ENCODE measurements at regions not wholly inside any gene's neighbourhood (a gene's known extent, or its start where the extent isn't known, plus 50 kb on each side); places are given as distances from the start of the nearest gene placed in this dataset.

DNA sequence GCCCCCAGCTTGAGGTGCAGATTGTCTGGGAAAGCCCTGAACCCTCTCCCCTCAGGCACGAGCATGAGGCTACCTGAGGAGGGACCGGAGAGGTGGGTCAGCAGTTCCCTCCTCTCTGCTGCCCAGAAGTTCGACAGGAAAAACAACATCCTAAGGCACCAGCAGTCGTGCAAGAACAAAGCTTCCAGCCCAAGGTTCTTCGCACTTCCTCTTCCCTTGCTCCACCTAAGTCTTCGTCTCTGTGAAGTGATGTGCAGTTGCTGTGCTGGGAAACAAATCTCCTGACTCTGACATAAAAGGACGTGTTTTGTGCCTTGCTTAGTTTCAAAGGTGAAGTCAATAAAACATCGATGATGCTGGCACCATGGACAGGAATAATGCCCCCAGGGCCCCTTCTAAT lies 173.3 kb downstream of the USP12 start:
- POLR2A ChIA-PET = no interaction called here
- CTCF ChIA-PET = interaction anchor here (1.2 kb wide), 1 partner anchor 364 kb away, joined by 3 read pairs; no protein-coding TSS in a partner anchor
- no peak for DNase-seq

DNA sequence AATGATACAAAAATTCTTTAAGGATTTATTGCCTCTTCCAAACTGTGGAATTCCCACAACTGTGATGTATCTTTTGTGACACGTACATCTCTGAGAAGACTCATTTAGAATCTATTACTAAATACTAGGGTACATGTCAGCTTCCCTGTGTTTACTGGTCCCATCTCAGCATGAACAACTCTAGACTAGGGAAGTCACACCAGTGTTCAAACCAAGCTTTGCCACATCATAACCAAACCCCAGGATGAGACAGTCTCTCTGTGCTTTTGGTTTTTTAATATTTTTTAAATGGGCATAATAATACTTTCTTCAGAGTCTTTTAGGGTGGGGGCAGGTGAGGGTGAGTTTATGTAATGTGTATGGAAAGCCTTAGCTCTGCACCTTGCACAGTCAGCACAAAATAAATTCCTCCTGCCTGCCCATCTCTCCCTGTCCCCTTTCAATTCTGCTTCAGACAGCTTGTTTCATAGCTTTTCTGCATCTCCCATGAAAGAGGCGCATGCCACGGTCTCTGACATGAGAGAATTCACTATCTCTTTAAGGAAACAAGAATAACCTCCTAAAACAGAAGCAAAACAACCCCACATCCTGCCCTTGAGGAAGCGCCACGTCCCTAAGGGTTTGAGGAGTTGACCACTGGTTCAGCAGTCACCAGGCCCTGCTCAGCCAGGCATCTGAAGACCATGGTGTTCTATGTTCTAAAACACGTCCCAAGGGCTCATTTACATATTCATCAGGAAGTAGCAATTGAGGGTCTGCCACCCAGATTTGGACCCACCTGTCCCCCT lies 174.5 kb downstream of the USP12 start:
- ChIA-PET POLR2A (no interaction called here), CTCF (interaction anchor here (0.9 to 1.3 kb wide), 3 partner anchors 273 to 378 kb away, joined by 3 read pairs; partner anchors contain the start of gene RASL11A)
- Mint-ChIP-seq H3K36me3 (ENCODE audit: low read depth) (no peaks in the 10 kb centered on the region), H3K27me3 (peaks cover 26% of the 10 kb centered on the region), H3K9me3 (no peaks in the 10 kb centered on the region), H3K27ac (no peak overlapping the region), H3K4me1 (peaks cover 13% of the 10 kb centered on the region), H3K4me3 (no peak overlapping the region)
- DNase-seq = peak; percentile 19

More for the DNA sequence above, 173.3 kb downstream of the USP12 start:
- peaks cover 25% of the 10 kb centered on the region for H3K27me3 Mint-ChIP-seq
- H3K4me1 Mint-ChIP-seq = peaks cover 13% of the 10 kb centered on the region
- no peaks in the 10 kb centered on the region for H3K9me3 Mint-ChIP-seq
- H3K27ac Mint-ChIP-seq = no peak overlapping the region
- no peak overlapping the region for H3K4me3 Mint-ChIP-seq
- no peaks in the 10 kb centered on the region for H3K36me3 Mint-ChIP-seq (ENCODE audit: low read depth)

DNA sequence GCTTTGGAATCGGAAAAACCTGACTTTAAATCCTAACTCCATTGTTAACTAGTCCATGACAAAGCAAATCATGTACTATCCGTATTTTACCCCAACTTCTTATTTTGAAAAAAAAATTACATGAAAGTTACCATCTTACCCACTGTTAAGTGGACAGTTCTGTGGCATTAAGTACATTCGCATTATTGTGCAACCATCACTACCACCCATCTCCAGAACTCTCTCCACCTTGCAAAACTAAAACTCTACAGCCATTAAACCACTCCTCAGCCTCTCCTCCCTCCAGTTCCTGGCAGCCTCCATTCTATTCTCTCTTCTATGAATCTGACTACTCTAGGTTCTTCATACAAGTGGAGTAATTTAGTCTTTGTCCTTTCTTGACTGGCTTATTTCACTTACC lies 176.5 kb downstream of the USP12 start:
- peaks cover 13% of the 10 kb centered on the region for H3K4me1 Mint-ChIP-seq
- CTCF ChIA-PET = interaction anchor here (1.1 kb wide), 1 partner anchor 10 kb away, joined by 4 read pairs; no protein-coding TSS in a partner anchor

DNA sequence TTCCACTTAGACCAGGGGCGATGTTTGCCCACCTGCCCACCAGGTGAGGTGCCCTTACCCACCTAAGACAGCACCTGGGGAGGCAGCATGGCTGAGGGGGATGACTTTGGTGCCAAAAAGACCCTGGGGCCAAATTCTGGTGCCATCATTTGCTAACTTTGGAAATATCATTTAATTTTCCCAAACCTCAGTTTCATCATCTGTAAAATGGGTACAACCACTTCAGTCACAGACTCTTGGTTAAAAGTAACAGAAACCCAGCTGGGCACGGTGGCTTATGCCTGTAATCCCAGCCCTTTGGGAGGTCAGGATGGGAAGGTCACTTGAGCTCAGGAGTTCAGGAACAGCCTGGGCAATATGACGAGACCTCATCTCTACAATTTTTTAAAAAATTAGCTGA lies 177.8 kb downstream of the USP12 start:
- Mint-ChIP-seq H3K4me3 (no peak overlapping the region), H3K4me1 (peaks cover 13% of the 10 kb centered on the region), H3K36me3 (ENCODE audit: low read depth) (no peaks in the 10 kb centered on the region), H3K9me3 (no peaks in the 10 kb centered on the region), H3K27me3 (peaks cover 14% of the 10 kb centered on the region), H3K27ac (no peak overlapping the region)
- ChIA-PET CTCF (interaction anchor here (0.7 to 1.1 kb wide), 2 partner anchors 8 to 9 kb away, joined by 3 to 4 read pairs; no protein-coding TSS in a partner anchor), POLR2A (no interaction called here)
- no peak for DNase-seq

More for the DNA sequence above, 176.5 kb downstream of the USP12 start:
- peaks cover 18% of the 10 kb centered on the region for H3K27me3 Mint-ChIP-seq
- DNase-seq = no peak
- H3K9me3 Mint-ChIP-seq = no peaks in the 10 kb centered on the region
- H3K4me3 Mint-ChIP-seq = no peak overlapping the region
- H3K36me3 Mint-ChIP-seq (ENCODE audit: low read depth) = no peaks in the 10 kb centered on the region
- POLR2A ChIA-PET = no interaction called here
- no peak overlapping the region for H3K27ac Mint-ChIP-seq

DNA sequence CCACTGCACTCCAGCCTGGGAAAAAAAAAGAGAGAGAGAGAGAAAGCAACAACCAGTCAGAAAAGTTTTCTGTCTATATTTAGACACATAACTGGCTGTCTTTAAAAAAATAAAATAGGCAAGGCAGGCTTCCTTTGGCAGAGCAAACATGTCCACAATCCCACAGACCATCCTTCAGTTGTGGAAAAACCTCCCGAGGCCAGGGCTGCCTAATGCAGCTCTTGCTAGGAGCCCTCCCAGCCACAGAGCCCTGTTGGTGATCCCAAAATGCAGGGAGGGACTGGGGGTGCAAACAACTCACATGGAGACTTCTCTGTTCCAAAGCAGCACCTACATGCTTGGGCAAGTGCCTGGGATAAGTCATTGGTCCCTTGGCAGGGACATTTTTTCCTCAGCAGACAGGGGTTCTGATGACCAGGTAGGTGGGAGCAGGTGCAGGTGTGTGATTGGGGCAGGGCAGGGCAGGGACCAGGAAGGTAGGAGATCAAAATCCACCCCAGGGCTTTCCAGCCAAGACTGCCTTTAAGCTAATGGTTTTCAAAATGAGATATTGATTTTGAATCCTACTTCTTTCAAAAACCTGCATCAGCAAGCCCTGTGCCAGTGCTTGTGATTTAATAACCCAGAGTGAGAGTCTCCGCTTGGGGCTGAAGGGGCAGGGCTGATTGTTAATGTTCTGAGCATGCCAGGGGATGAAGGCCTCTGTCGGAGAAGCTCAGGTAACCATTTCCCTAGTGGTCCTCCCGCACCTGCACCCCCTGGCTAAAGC lies 178.5 kb downstream of the USP12 start:
- H3K9me3 Mint-ChIP-seq = no peaks in the 10 kb centered on the region
- H3K4me1 Mint-ChIP-seq = peaks cover 11% of the 10 kb centered on the region
- POLR2A ChIA-PET = no interaction called here
- CTCF ChIA-PET = interaction anchor here (0.7 kb wide), 1 partner anchor 8 kb away, joined by 3 read pairs; no protein-coding TSS in a partner anchor
- H3K4me3 Mint-ChIP-seq = no peak overlapping the region
- no peaks in the 10 kb centered on the region for H3K36me3 Mint-ChIP-seq (ENCODE audit: low read depth)
- DNase-seq = no peak
- peaks cover 15% of the 10 kb centered on the region for H3K27me3 Mint-ChIP-seq
- no peak overlapping the region for H3K27ac Mint-ChIP-seq

DNA sequence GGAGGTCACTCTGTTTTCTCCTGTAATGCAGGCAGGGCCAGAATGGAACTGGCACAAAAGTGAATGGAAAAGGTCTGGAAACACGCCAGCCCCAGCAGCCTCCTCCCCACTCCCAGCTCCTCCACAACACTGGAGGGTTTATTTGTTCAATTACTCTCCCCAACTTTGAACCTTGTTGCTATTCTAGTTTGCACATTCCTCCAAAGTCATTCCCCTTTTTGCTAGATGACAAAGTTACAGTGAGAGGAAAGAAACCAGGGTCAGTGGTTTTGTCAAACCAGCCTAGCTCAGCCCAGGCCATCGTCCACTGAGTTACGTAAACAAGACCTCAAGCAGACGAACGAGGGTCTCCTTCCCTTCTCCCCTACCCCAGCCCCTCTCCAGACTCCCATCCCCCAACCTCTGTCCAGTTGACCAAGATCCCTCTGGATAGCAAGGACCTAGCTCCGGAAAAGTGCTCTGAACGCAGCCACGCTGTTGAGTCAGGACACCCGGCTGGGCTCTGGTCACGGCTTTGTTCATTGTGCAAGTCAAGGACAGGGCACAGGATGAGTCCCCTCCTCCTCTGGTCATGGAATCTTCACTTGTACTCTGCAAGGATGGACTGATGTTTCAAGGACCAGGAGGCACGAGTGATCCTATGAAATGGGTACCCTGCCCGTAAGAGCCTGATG lies 180.0 kb downstream of the USP12 start:
- no peaks in the 10 kb centered on the region for H3K36me3 Mint-ChIP-seq (ENCODE audit: low read depth)
- ChIA-PET CTCF (no interaction called here), POLR2A (no interaction called here)
- no peak overlapping the region for H3K27ac Mint-ChIP-seq
- peaks cover 16% of the 10 kb centered on the region for H3K27me3 Mint-ChIP-seq
- DNase-seq = no peak
- no peaks in the 10 kb centered on the region for H3K9me3 Mint-ChIP-seq
- no peak overlapping the region for H3K4me3 Mint-ChIP-seq
- peaks cover 1% of the 10 kb centered on the region for H3K4me1 Mint-ChIP-seq

DNA sequence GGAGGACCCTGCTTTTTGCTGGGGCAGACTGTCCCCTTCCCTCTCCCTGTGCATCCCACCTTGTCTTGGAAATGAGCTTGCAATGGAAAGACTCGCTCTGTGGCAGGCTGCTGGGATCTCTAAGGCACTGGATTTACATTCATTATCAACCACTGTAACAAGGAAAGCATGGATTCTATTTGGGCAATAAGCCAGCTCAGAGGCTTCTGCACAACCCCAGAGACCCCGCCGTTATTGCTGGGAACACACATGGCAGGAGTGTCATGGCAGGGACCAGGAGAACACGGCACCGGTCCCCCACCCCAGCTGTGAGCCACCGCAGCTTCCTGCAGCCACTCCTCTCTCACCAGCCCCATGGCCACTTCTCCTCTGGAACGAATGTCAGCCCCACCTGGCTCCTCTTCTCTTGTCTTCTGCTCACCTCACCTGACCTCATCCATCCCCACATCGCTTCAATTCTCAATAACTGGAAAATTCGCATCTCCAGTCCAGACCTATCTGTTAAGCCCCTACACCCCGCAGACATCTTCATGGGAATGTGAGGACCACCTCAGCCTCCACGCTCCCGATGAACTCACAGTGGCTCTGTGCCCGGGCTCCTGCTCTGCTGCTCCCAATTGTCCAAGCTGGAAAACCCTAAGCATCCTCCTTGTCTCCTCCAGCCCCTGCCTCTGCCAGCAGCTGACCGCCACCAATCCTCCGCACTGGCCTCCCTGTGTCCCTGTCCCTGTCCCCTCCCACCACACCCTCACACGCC lies 181.5 kb downstream of the USP12 start:
- DNase-seq = no peak
- no peaks in the 10 kb centered on the region for H3K9me3 Mint-ChIP-seq
- H3K27ac Mint-ChIP-seq = no peak overlapping the region
- no peak overlapping the region for H3K4me3 Mint-ChIP-seq
- peaks cover 4% of the 10 kb centered on the region for H3K4me1 Mint-ChIP-seq
- H3K27me3 Mint-ChIP-seq = peaks cover 14% of the 10 kb centered on the region
- no peaks in the 10 kb centered on the region for H3K36me3 Mint-ChIP-seq (ENCODE audit: low read depth)
- CTCF ChIA-PET = no interaction called here
- POLR2A ChIA-PET = no interaction called here

DNA sequence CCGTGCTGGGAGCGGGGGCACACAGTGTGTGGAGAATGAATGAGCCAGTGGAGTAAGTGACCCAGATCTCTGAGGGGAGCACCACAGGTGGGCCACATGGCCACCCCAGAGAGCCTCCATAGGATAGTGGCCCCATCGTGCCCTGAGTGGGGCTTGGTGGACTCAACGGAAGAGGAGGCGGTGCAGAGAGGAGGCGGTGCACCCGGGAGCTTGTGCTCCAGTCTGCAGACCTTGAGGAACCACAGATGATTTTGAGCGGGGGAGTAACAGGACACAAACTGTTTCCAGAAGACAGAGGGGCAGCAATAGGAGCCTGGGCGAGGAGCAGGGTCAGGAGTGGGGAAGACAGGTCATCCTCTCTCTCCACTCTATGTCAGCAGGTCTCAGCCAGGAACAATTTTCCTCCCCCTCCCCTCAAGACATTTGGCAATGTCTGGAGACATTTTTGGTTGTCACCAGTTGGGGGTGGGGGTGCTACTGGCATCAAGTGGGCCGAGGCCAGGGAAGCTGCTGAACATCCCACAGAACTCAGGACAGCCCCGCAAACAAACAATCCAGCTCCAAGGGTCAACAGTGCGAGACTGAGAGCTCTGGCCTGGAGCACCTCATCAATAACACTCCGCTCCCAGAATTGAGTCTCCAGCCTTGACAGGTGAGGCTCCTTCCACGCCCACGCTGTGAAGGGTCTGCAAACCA lies 182.2 kb downstream of the USP12 start:
- Mint-ChIP-seq H3K36me3 (ENCODE audit: low read depth) (no peaks in the 10 kb centered on the region), H3K9me3 (no peaks in the 10 kb centered on the region), H3K27ac (no peak overlapping the region), H3K4me1 (peaks cover 5% of the 10 kb centered on the region), H3K4me3 (no peak overlapping the region), H3K27me3 (peaks cover 14% of the 10 kb centered on the region)
- DNase-seq = no peak
- ChIA-PET CTCF (no interaction called here), POLR2A (no interaction called here)

DNA sequence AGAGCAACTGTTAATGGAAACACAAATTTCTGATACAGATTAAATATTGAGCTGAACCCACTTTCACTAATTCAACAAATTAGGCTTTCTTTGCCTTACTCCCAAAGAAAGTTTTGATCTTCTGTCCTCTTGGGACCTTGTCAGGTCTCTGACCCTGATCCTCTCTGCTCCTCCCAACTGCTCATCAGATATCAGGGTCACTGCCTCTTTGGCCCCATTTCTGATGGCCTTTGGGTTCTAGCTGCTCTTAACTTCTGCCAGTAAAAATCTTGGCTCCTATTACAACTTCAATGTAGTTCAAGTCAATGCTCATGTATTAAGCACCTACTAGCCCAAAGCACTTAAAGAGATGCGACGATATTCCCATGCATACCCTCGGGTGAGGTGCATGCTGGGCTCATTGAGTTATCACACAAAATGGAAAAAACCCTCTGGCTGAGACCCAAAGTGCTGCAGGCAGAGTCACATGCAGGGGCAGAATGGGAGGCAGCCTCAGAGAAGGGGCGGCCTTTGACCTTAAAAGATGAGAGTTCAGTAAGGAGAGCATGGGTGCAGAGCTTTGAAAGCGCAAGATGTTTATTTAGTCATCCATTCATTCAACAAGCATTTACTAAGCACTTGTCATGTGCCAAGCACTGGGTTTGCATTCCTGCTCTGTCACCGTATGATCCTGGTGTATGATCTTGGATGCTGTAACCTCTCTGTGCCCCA lies 183.4 kb downstream of the USP12 start:
- POLR2A ChIA-PET = interaction anchor here (1.1 kb wide), 1 partner anchor 263 kb away, joined by 3 read pairs; no protein-coding TSS in a partner anchor
- H3K4me1 Mint-ChIP-seq = peaks cover 13% of the 10 kb centered on the region
- no peak overlapping the region for H3K4me3 Mint-ChIP-seq
- H3K36me3 Mint-ChIP-seq (ENCODE audit: low read depth) = no peaks in the 10 kb centered on the region
- H3K27me3 Mint-ChIP-seq = peaks cover 18% of the 10 kb centered on the region
- CTCF ChIA-PET = interaction anchor here (0.9 to 4.2 kb wide), 3 partner anchors 14 to 373 kb away, joined by 3 to 130 read pairs (median 3); no protein-coding TSS in a partner anchor
- H3K9me3 Mint-ChIP-seq = no peaks in the 10 kb centered on the region
- H3K27ac Mint-ChIP-seq = no peak overlapping the region
- DNase-seq = no peak

DNA sequence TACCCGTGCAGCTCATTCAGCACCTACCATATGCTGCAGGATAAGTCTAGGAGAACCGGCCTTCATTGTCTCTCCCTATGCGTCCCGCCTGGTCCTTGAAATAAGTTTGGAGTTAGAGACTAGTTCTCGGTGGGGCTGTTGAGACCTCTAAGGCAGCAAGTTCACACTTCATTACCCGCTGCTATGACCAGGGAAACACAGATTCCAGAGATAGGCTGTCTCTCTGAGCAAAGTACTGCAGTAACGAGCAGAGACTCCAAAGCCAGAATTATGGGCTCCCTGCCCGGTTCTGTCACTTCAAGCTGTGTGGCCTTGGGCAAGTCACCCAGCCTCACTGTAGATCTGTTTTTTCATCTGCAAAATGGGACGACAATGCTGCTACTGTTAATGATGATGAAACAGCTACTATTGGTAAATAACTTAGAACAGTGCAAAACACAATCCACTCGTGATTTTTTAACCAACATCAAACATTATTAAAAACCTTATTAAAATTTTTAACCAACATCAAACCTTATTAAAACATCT lies 184.1 kb downstream of the USP12 start:
- no peak overlapping the region for H3K27ac Mint-ChIP-seq
- peaks cover 17% of the 10 kb centered on the region for H3K27me3 Mint-ChIP-seq
- H3K4me1 Mint-ChIP-seq = peaks cover 14% of the 10 kb centered on the region
- ChIA-PET CTCF (interaction anchor here (0.7 to 4.2 kb wide), 6 partner anchors 15 to 373 kb away, joined by 3 to 130 read pairs (median 4); partner anchors contain the start of gene RASL11A), POLR2A (interaction anchor here (1.1 kb wide), 1 partner anchor 263 kb away, joined by 3 read pairs; no protein-coding TSS in a partner anchor)
- no peak for DNase-seq
- H3K9me3 Mint-ChIP-seq = no peaks in the 10 kb centered on the region
- no peaks in the 10 kb centered on the region for H3K36me3 Mint-ChIP-seq (ENCODE audit: low read depth)
- H3K4me3 Mint-ChIP-seq = no peak overlapping the region

DNA sequence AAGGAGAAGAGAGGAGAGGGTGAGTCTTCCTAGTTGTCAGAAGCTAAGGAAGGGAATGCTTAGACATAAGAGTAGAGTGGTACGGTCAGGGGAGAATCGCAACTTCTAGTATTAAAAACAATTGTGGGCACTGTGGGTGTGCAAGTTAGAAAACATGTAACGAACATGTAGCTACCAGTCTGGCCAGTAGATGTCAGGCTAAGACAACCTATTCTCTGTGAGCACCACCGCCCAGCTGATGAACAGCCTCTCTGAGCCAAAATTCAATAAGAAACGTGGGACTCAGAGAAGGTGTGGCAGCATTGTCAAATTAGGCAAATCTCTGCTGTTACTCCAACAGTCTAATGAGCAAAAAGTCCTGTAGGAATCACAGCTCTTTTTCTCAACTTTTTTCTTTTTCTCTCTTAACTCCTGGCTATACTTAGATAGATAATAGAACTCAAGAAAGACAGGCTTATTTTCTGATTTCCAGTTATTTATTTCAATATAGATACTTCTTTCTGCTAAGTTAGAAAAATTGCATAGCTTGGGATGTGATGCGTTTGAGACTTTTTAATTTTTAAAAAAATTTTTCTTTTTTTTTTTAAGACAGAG lies 186.2 kb downstream of the USP12 start:
- Mint-ChIP-seq H3K27ac (no peak overlapping the region), H3K36me3 (ENCODE audit: low read depth) (no peaks in the 10 kb centered on the region), H3K4me3 (no peak overlapping the region), H3K4me1 (peaks cover 14% of the 10 kb centered on the region), H3K9me3 (no peaks in the 10 kb centered on the region), H3K27me3 (peaks cover 15% of the 10 kb centered on the region)
- ChIA-PET CTCF (interaction anchor here (0.7 to 4.2 kb wide), 34 partner anchors 8 to 841 kb away, joined by 3 to 130 read pairs (median 4); partner anchors contain the start of gene RASL11A), POLR2A (interaction anchor here (0.8 to 1.2 kb wide), 3 partner anchors 70 to 377 kb away, joined by 3 to 4 read pairs (median 3); partner anchors contain the start of gene RPL21)
- peak; percentile 74 for DNase-seq
